HG03521 (cell line): ENCODE measurements at regions not wholly inside any gene's neighbourhood (a gene's known extent, or its start where the extent isn't known, plus 50 kb on each side); places are given as distances from the start of the nearest gene placed in this dataset.
"Not testable (repeated sequence)": the region's sequence is repeated elsewhere in the genome, so short reads cannot be mapped to it uniquely, and the experiment has no call there.

Experiments used
- ATAC-seq: cut with Tn5 transposase; IDR thresholded peaks from one replicate; pipeline ENCODE4 v1.9.1; 2021; ENCODE audit warnings: mild to moderate bottlenecking, moderate library complexity; ENCODE audit not compliant: unreplicated experiment

- no peak for ATAC-seq
Observed at GRCh38 chr6:86615299-86615698, 322.0 kb upstream of the HTR1E start.

GRCh38 chr6:86609549-86610388 lies 327.6 kb upstream of the HTR1E start:
- no peak for ATAC-seq

- ATAC-seq, result not testable (repeated sequence)
Observed at GRCh38 chr6:86603364-86603763, 334.0 kb upstream of the HTR1E start.

GRCh38 chr6:86602093-86602492 lies 335.2 kb upstream of the HTR1E start:
- not testable (repeated sequence) for ATAC-seq

- not testable (repeated sequence) for ATAC-seq
Observed at GRCh38 chr6:86598969-86599368, 338.4 kb upstream of the HTR1E start.

GRCh38 chr6:86595641-86596040 lies 341.7 kb upstream of the HTR1E start:
- ATAC-seq, result no peak

- ATAC-seq, result no peak
Observed at GRCh38 chr6:86586195-86586594, 351.1 kb upstream of the HTR1E start.

GRCh38 chr6:86581833-86582232 lies 355.5 kb upstream of the HTR1E start:
- ATAC-seq, result no peak

- no peak for ATAC-seq
Observed at GRCh38 chr6:86563197-86563596, 374.1 kb upstream of the HTR1E start.

GRCh38 chr6:86558318-86558717 lies 379.0 kb upstream of the HTR1E start:
- ATAC-seq, result no peak

GRCh38 chr6:86537292-86537861 lies 400.0 kb upstream of the HTR1E start:
- no peak for ATAC-seq

- ATAC-seq, result no peak
Observed at GRCh38 chr6:86536121-86536520, 401.2 kb upstream of the HTR1E start.

- no peak for ATAC-seq
Observed at GRCh38 chr6:86535100-86535499, 402.2 kb upstream of the HTR1E start.

- ATAC-seq, result no peak
Observed at GRCh38 chr6:86529635-86530034, 407.7 kb upstream of the HTR1E start.

- no peak for ATAC-seq
Observed at GRCh38 chr6:86526238-86526637, 411.1 kb upstream of the HTR1E start.

- no peak for ATAC-seq
Observed at GRCh38 chr6:86516087-86516486, 421.2 kb upstream of the HTR1E start.

- ATAC-seq, result no peak
Observed at GRCh38 chr6:86511962-86512361, 425.4 kb upstream of the HTR1E start.

- ATAC-seq, result no peak
Observed at GRCh38 chr6:86508230-86508629, 429.1 kb upstream of the HTR1E start.

- ATAC-seq, result no peak
Observed at GRCh38 chr6:86502497-86502896, 434.8 kb upstream of the HTR1E start.

GRCh38 chr6:86500035-86500434 lies 437.3 kb upstream of the HTR1E start:
- ATAC-seq, result no peak

- not testable (repeated sequence) for ATAC-seq
Observed at GRCh38 chr6:86489042-86489441, 448.3 kb upstream of the HTR1E start.

GRCh38 chr6:86487660-86488221 lies 449.6 kb upstream of the HTR1E start:
- no peak for ATAC-seq
